ENCODE measurements at regions not wholly inside any gene's neighbourhood (a gene's known extent, or its start where the extent isn't known, plus 50 kb on each side); places are given as distances from the start of the nearest gene placed in this dataset.

DNA sequence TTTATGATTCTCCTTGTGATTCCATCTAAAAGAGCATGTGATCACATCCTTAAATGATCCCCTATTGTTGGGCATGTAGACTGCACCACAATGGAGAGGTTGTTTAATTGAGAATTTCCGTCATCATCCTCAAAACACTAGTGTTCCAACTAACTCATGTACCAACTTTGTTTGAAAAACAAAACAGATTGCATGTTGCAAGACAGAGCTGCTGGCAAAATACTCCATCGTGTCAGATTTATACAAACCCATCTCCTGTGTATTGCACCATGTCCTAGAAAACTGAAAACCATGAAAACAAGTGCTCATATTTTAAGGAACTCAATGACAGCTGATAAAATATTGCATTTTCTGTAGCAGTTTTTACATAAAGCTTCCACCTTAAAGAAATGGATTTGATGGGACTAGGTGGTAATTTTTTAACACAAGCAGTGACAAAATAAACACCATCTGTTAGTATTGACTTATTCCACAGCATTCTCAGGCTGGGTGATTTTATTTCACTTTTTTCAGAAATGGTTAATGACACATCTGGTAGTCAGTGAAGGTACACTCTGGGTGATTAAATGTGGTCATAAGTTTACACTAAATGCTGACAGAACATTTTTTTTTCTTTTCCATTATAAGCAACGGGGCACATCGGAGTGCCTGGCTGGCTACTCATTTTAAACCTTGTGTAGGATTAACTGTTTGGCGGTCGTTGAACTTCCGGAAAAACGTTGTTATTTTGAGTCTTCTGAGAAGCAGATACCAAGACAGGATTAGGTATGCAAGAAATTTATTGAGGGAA, 602.9 kb upstream of the WWC1 start:
- DNase-seq: no peak
- Mint-ChIP-seq H3K9me3 (peaks cover 3 to 6% of the 10 kb centered on the region in 2 donors), H3K27ac (no peak overlapping the region), H3K36me3 (no peaks in the 10 kb centered on the region), H3K27me3 (no peaks in the 10 kb centered on the region), H3K4me3 (no peak overlapping the region), H3K4me1 (no peaks in the 10 kb centered on the region)
- no peak for ATAC-seq (replicated peaks)

DNA sequence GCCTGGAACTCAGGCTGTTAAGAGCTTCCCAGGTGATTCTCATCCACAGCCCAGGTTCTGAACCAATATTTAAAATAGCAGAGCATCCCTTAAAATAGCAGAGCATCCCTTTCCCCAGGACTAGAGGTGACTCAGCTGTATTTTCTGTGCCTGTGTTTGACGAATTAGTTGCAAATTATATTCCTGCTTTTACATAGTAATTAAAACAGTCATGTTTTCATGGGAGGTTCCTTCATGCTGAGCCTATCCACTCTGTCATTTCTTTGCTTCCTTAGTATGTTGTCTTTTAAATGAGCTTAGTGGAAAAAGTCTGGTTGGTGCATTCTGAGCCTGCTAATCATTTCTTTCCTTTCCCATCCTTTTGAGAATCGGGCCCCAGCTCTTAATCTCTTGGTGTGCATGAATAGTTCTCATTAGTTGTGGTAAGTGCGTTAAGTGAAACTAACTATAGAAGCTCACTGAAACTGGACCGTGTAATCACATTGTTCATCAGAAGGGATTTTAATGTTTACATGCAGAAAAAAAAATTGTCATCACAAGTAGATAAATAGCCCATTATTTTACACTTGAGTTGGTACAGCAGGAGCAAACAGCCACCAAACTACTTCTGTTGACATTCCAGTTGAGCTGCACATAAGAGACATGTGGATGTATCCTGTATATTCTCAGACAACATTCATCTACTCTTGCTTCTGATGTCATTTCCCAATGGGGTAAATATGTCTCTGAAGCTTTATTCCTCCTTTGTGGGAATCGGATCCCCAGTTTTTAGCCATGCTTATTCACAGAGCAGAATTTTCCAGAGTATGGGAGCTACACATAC, 596.9 kb upstream of the WWC1 start:
- H3K27me3 Mint-ChIP-seq: no peaks in the 10 kb centered on the region
- DNase-seq (no peak), ATAC-seq (replicated peaks) (no peak)
- H3K9me3 Mint-ChIP-seq: peaks cover 1 to 6% of the 10 kb centered on the region in 2 donors
- H3K4me1 Mint-ChIP-seq: no peaks in the 10 kb centered on the region
- no peaks in the 10 kb centered on the region for H3K36me3 Mint-ChIP-seq
- no peak overlapping the region for H3K27ac Mint-ChIP-seq
- no peak overlapping the region for H3K4me3 Mint-ChIP-seq

DNA sequence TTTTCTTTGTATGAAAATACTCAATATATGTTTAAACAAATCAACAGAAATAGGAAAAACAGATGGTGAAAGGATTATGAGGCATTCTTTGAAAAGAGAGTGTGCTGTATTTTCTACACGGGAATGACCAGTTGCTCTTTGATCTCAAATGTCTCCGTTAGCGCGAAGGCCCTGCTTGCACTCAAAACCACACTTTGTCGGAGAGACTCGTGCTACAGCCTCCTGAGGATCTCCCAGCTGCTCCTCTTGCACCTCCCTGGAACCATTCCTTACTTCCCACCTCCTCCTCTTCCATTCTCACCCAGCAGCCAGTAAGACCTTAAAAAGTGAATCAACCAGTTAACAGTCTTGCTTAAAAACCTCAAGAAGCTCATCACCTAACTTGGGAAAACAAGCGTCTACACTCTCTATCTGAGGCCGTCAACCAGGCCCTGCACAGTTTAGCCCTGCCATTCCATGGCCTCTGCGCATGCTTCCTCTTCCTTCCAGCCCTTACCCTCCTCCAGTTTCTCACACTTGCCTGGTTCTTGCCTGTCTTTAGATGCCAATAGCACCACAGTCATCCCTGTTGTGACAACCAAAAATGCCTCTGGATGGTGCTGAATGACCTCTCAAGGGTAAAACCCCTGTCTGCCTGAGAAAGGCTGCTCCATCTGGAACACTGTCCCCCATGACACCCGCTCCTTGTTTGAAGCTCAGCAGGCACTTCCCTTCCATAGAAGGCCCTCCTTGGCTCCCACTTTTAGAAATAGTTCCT, 594.7 kb upstream of the WWC1 start:
- no peak overlapping the region for H3K4me3 Mint-ChIP-seq
- no peaks in the 10 kb centered on the region for H3K27me3 Mint-ChIP-seq
- no peak for ATAC-seq (replicated peaks)
- peaks cover 1 to 3% of the 10 kb centered on the region in 2 donors for H3K9me3 Mint-ChIP-seq
- no peak overlapping the region for H3K27ac Mint-ChIP-seq
- no peaks in the 10 kb centered on the region for H3K4me1 Mint-ChIP-seq
- no peak for DNase-seq
- no peaks in the 10 kb centered on the region for H3K36me3 Mint-ChIP-seq

DNA sequence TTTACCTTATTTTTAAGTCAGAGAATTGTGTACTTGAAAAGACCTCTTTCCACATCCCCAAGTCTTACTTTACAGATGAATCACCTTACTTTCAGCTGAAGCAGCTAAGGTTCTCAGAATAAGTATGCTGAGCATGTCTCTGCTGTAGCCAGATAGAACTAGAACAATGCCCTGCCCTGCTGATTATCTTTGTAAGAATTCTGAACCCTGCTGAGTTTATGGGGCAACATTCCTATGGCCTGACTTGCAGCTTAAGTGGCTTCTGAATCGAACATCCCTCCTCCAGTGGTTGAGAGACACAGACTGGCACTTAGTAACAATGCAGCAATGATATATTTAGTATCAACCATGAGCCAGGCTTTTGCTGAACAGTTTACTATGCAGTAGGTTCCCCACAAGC, 592.0 kb upstream of the WWC1 start:
- DNase-seq: no peak
- ATAC-seq (replicated peaks): no peak

DNA sequence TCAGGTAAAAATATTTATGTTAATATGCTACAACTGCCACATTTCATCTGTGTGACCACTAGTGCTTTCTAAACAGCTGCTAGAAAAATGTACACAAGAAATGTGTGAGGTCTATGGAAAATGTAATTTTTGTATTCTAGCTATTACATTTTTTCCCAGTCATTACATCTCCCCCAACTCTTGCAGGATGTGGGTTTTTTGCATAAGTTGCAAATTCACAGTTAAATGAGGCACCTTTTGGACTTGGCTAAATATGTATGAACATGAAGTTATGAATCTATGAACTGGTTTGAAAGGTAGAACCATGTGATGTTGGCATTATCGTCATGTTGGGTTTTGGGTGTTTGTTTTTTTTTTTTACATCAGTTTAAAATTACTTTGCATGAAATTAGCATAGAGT, 590.4 kb upstream of the WWC1 start:
- no peak for DNase-seq
- H3K4me3 Mint-ChIP-seq: no peak overlapping the region
- no peaks in the 10 kb centered on the region for H3K9me3 Mint-ChIP-seq
- ATAC-seq (replicated peaks): no peak
- no peaks in the 10 kb centered on the region for H3K36me3 Mint-ChIP-seq
- H3K27me3 Mint-ChIP-seq: no peaks in the 10 kb centered on the region
- no peaks in the 10 kb centered on the region for H3K4me1 Mint-ChIP-seq
- no peak overlapping the region for H3K27ac Mint-ChIP-seq

More for the DNA sequence above, 592.0 kb upstream of the WWC1 start:
- no peaks in the 10 kb centered on the region for H3K27me3 Mint-ChIP-seq
- H3K27ac Mint-ChIP-seq: no peak overlapping the region
- H3K4me1 Mint-ChIP-seq: no peaks in the 10 kb centered on the region
- H3K36me3 Mint-ChIP-seq: no peaks in the 10 kb centered on the region
- no peaks in the 10 kb centered on the region for H3K9me3 Mint-ChIP-seq
- H3K4me3 Mint-ChIP-seq: no peak overlapping the region

DNA sequence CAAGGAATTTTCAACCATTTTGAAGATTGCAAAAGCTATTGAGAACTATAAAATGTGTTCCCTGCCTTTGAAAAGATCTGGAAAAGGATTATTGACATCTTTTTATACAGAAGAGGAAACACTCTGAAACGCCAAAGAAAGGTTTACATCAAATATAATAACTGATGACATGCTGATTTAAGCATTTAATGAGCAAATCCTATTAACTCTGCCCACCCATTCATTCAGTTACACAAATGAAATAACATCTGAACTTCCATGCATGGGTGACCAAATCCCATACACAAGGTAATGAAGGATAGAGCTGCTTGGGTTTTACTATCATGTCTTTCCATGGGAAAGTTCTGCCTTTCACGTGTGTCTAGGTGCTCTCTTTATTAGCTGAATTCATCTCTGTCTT, 589.4 kb upstream of the WWC1 start:
- H3K4me1 Mint-ChIP-seq: no peaks in the 10 kb centered on the region
- H3K9me3 Mint-ChIP-seq: no peaks in the 10 kb centered on the region
- H3K4me3 Mint-ChIP-seq: no peak overlapping the region
- H3K27ac Mint-ChIP-seq: no peak overlapping the region
- DNase-seq: no peak
- no peaks in the 10 kb centered on the region for H3K27me3 Mint-ChIP-seq
- H3K36me3 Mint-ChIP-seq: no peaks in the 10 kb centered on the region
- no peak for ATAC-seq (replicated peaks)

DNA sequence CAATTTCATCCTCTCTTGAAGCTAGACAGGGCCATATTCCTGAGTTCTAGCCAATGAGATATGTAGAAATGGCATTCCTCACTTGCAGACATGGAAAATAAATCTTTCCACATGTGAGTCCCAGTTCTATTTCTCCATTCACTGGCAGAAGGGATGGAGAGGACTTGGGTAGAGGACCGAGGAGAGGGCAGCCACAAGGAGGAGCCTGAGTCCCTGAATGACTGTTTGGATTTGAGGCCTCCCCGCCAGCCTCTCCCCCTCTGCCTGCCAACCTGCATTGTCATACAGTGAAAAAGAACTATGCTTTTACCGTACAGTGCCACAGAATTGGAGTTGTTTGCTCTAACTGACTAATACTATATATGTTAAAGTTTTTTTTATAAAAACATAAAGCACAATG, 583.0 kb upstream of the WWC1 start:
- Mint-ChIP-seq H3K27me3 (no peaks in the 10 kb centered on the region), H3K27ac (no peak overlapping the region), H3K4me1 (no peaks in the 10 kb centered on the region), H3K36me3 (no peaks in the 10 kb centered on the region), H3K4me3 (no peak overlapping the region), H3K9me3 (peaks cover 0 to 4% of the 10 kb centered on the region in 2 donors)
- DNase-seq (no peak), ATAC-seq (replicated peaks) (no peak)

DNA sequence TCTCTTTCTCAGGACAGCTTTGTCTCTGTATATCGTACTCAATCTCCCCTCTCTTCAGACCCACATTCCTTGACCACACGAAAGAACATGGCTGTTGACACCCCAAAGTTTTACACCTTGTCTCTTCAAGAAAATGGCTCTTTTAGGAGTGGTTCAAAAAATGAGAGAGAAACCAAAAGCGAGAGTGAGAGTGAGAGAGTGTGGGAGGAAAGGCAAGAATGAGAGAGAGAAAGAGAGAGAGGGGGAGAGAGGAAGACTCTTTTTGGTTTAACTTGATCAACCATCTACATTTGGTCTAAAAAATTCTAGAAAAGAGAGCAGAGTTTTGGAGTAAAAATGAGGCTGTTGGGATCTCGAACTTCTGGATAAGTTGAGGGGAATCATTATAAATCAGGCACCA, 581.8 kb upstream of the WWC1 start:
- Mint-ChIP-seq H3K4me3 (no peak overlapping the region), H3K27me3 (no peaks in the 10 kb centered on the region), H3K9me3 (peaks cover 1 to 9% of the 10 kb centered on the region in 2 donors), H3K4me1 (no peaks in the 10 kb centered on the region), H3K27ac (no peak overlapping the region), H3K36me3 (no peaks in the 10 kb centered on the region)
- ATAC-seq (replicated peaks): no peak
- no peak for DNase-seq

DNA sequence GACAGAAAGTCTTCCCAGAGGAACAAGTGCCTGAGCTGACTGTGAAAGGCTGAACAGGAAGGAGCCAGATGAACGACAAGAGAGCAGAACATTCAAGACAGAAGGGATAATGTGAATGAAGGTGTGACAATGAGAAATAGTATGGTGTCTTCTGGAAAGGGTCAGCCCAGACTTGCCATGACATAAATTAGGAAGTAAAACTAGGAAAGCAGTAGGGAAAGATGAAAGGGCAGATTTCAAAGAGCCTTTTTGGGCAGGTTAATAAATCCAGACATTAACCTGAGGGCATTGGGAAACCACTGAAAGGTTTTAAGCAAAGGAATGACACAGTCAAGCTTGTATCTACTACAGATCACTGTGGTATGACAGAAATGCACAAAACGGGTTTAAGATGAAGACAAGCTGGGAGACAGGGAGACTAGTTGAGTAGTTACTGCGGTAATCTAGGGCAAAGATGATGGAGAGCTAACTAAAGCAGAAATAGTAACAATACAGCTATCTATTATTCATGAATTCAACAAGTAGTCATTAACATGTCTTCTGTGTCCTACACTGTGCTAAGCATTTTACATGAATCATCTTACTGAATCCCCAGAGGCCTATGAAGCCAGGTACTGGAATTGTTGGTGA, 580.9 kb upstream of the WWC1 start:
- no peaks in the 10 kb centered on the region for H3K36me3 Mint-ChIP-seq
- H3K9me3 Mint-ChIP-seq: peaks cover 1 to 9% of the 10 kb centered on the region in 2 donors
- DNase-seq (no peak), ATAC-seq (replicated peaks) (no peak)
- no peaks in the 10 kb centered on the region for H3K27me3 Mint-ChIP-seq
- no peaks in the 10 kb centered on the region for H3K4me1 Mint-ChIP-seq
- H3K27ac Mint-ChIP-seq: no peak overlapping the region
- no peak overlapping the region for H3K4me3 Mint-ChIP-seq

DNA sequence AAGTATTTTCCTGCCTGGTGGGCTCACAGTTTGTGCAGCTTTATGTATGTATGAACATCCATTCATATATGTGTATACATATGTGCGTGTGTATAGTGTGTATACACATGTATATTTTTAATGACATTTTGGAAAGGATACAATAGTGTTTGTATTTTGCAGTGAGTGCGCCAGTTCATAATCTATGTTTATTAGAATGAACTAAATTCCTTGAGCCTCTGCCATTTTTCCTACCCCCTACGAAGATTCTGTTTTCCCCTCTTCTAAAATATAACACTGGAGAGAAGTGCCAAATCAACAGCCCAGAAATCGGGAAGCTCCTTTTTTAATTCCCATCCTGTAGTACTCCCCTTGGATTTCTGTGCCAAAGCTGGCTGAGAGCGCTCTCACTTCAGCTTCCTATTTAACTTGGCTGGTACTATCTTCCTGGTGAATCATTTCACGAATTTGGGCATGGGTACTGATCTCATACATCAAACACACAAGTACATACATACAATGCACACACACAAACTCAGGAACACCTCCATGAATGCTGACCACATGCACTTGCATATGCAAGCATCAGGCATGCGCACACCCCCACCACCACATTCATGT, 578.4 kb upstream of the WWC1 start:
- H3K27ac Mint-ChIP-seq: no peak overlapping the region
- no peaks in the 10 kb centered on the region for H3K27me3 Mint-ChIP-seq
- no peaks in the 10 kb centered on the region for H3K36me3 Mint-ChIP-seq
- ATAC-seq (replicated peaks) (no peak), DNase-seq (no peak)
- peaks cover 1 to 9% of the 10 kb centered on the region in 2 donors for H3K9me3 Mint-ChIP-seq
- no peaks in the 10 kb centered on the region for H3K4me1 Mint-ChIP-seq
- H3K4me3 Mint-ChIP-seq: no peak overlapping the region

DNA sequence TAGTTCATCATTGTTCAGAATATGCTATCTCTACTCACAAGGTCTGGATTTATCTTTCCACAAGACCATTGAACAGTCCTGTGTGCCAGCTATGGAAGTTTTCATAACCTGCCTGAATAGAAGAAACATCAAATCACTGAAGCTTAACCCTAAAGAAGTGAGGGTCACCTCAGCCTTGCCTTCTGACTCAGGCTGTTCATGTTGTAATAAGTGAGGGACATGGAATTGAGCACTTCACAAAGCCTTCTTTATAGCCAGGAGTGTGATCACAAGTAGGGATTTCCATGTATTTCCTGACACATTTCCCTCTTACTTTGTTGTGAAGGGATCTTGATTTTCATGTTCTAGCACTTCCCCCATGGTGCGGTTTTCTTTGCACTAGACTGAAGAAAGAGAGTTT, 577.5 kb upstream of the WWC1 start:
- H3K9me3 Mint-ChIP-seq: peaks cover 1 to 9% of the 10 kb centered on the region in 2 donors
- no peaks in the 10 kb centered on the region for H3K36me3 Mint-ChIP-seq
- H3K4me1 Mint-ChIP-seq: no peaks in the 10 kb centered on the region
- no peak overlapping the region for H3K27ac Mint-ChIP-seq
- H3K4me3 Mint-ChIP-seq: no peak overlapping the region
- DNase-seq (no peak), ATAC-seq (replicated peaks) (no peak)
- no peaks in the 10 kb centered on the region for H3K27me3 Mint-ChIP-seq

DNA sequence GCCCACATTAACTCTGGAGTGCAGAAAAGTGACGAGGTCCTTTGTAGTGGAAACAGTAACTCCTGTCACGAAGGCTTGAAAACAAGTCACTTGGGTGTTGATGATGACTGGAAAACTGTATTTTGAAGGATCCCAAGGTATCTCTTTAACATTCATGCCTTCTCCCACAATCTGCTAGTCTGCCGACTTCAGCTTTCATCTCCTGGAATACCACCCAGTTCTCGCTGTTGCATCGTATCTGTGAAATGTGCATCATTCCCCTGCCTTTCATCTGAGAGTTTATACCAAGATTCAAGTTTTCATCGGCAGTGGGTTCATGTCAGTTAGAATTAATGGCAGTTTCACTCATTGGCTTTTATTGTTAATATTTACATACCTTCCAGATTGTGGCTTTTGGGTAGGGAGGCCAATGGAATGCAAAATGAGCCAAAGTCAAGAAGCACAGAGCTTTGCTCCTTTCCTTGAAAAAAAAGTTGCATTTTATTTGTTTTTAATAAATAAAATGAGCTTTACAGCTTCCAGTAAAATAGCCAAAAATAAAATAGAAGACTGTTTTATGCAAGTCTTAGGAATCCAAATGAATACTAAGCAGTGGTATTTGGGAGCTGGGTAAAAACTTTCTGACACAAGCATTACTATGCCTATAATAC, 575.2 kb upstream of the WWC1 start:
- no peaks in the 10 kb centered on the region for H3K36me3 Mint-ChIP-seq

DNA sequence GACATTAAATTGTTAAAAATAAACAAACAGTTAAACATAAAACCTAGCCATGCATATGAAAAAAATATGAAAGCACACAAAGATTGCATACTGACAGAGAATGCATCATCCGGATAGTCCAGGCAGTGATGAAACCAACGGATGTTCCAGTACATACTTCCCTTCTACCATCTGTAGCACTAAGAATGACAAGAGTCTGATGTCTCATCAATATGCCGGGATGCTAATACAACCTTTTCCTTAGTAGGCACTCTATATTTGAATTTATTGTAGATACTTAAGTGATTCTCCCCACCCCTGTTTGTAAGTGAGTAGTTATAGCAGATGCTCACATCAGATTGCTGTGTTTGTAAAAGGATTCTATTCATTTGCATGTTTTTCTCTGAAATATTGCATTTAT, 571.2 kb upstream of the WWC1 start:
- no peak for DNase-seq
- no peak overlapping the region for H3K4me3 Mint-ChIP-seq
- ATAC-seq (replicated peaks): no peak
- H3K4me1 Mint-ChIP-seq: peaks cover 0 to 3% of the 10 kb centered on the region in 2 donors
- no peak overlapping the region for H3K27ac Mint-ChIP-seq
- H3K9me3 Mint-ChIP-seq: no peaks in the 10 kb centered on the region
- no peaks in the 10 kb centered on the region for H3K27me3 Mint-ChIP-seq
- H3K36me3 Mint-ChIP-seq: no peaks in the 10 kb centered on the region

More for the DNA sequence above, 575.2 kb upstream of the WWC1 start:
- no peaks in the 10 kb centered on the region for H3K27me3 Mint-ChIP-seq
- DNase-seq: no peak
- no peak overlapping the region for H3K27ac Mint-ChIP-seq
- no peak for ATAC-seq (replicated peaks)
- peaks cover 1 to 9% of the 10 kb centered on the region in 2 donors for H3K9me3 Mint-ChIP-seq
- no peak overlapping the region for H3K4me3 Mint-ChIP-seq
- H3K4me1 Mint-ChIP-seq: no peaks in the 10 kb centered on the region

Data from stimulated activated naive B cell treated with anti-CD40 and anti-IgM and Interleukin-4, amounts not matched to agents 10 μg/mL and 1 μg/mL and 100 μg/mL, for 72 hours (primary cell).